GM21360 (cell line): ENCODE measurements at regions not wholly inside any gene's neighbourhood (a gene's known extent, or its start where the extent isn't known, plus 50 kb on each side); places are given as distances from the start of the nearest gene placed in this dataset.

Experiments used
- ATAC-seq: cut with Tn5 transposase; IDR thresholded peaks from one replicate; pipeline ENCODE4 v1.9.1; 2021; ENCODE audit warnings: mild to moderate bottlenecking, moderate library complexity; ENCODE audit not compliant: unreplicated experiment

- no peak for ATAC-seq
Measured at GRCh38 chr5:1669276-1670155, 130.1 kb downstream of the MRPL36 start.

- no peak for ATAC-seq
Measured at GRCh38 chr5:1668141-1668721, 131.4 kb downstream of the MRPL36 start.

- no peak for ATAC-seq
Measured at GRCh38 chr5:1667648-1668140, 131.9 kb downstream of the MRPL36 start.

- ATAC-seq = no peak
Measured at GRCh38 chr5:1666812-1667588, 132.6 kb downstream of the MRPL36 start.

DNA sequence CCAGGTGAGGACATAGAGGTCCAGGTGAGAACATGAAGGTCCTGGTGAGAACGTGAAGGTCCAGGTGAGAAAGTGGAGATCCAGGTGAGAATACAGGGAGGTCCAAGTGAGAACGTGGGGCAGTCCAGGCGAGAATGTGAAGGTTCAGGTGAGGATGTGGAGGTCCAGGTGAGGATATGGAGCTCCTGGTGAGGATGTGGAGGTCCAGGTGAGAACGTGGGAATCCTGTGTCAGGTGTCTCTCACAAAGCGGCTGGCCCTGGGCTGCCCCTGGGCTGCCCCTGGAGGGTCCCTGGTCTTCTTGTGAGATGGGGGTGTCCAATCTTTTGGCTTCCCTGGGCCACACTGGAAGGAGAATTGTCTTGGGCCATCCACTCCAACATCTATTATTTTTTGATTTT, 133.4 kb downstream of the MRPL36 start:
- ATAC-seq = no peak

GRCh38 chr5:1665803-1666202, 133.8 kb downstream of the MRPL36 start:
- ATAC-seq = no peak

GRCh38 chr5:1665231-1665630, 134.4 kb downstream of the MRPL36 start:
- ATAC-seq = no peak

- ATAC-seq = no peak
Measured at GRCh38 chr5:1663186-1663585, 136.5 kb downstream of the MRPL36 start.

- ATAC-seq = no peak
Measured at GRCh38 chr5:1662559-1663085, 137.0 kb downstream of the MRPL36 start.

DNA sequence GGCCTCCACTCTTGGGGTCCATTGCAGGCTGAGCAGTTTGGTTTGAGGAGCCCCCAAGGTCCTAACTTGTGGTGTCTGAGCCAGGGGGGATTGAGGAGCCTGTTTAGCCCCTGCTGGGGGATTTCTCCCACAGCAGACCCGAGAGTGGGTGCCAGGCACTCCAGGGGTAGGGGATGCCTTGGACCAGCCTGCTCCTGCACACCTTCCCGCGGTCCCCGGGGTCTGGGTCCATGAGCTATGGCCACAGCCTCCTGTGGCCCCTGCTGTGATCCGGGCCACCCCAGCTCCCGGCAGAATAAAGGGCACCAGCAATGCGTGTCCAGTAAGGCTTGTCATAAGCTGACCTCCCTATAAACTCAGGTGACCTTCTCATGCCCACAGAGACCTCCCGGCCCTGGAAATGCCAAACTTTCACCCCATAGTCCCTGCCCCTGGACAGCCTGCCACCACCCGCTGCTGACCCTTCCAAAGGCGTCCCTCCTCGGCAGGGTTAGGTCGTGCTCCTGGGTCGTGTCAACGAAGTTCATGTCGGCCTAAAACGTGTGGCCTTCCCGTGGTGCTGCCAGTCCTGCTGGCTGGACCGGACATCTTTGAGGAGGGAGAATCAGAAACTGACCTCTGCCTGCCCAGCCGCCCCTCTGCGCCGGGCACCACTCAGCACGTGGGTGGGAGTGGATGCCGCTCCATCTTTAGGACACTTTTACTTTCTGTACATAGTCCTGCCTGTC, 137.6 kb downstream of the MRPL36 start:
- no peak for ATAC-seq

- no peak for ATAC-seq
Measured at GRCh38 chr5:1661311-1661710, 137.6 kb upstream of the LPCAT1 start.

DNA sequence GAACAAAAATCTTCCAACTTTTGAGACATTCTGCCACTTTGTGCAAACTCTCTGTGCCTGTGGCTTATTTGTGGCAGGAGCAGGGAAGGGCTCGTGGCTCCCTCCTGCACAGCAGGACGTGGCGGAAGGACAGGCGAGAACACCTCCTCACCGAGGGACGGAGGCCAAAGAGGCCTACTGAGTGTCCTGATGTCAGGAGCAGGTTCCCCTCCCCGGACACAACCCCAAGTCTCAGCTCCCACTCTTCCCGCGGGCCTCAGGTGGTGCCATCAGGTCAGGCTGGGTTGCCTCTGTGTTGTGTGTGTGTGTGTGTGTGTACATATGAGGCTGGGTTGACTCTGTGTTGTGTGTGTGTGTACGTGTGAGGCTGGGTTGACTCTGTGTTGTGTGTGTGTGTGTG, 136.8 kb upstream of the LPCAT1 start:
- no peak for ATAC-seq

GRCh38 chr5:1660001-1660400, 136.2 kb upstream of the LPCAT1 start:
- ATAC-seq = no peak

- no peak for ATAC-seq
Measured at GRCh38 chr5:1659100-1659981, 135.6 kb upstream of the LPCAT1 start.

DNA sequence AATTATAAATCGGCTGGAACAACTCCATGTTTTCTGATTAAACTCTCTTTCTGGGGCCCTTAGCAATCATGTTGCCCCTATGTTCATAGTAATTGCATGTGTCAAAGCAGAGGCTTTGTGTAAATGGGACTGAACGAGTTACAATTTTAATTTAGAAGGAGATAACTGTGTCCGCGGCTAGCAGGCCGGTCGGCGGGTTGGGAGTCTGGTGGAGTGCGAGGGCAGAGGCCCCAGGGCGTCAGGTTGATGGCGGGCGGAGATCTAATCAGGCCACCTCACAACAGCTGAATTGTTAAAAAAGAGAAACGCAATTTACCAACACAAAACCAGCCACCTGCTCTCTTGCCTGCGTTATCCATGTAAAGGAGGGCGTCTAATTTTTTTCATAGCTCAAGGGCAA, 134.9 kb upstream of the LPCAT1 start:
- ATAC-seq = no peak

DNA sequence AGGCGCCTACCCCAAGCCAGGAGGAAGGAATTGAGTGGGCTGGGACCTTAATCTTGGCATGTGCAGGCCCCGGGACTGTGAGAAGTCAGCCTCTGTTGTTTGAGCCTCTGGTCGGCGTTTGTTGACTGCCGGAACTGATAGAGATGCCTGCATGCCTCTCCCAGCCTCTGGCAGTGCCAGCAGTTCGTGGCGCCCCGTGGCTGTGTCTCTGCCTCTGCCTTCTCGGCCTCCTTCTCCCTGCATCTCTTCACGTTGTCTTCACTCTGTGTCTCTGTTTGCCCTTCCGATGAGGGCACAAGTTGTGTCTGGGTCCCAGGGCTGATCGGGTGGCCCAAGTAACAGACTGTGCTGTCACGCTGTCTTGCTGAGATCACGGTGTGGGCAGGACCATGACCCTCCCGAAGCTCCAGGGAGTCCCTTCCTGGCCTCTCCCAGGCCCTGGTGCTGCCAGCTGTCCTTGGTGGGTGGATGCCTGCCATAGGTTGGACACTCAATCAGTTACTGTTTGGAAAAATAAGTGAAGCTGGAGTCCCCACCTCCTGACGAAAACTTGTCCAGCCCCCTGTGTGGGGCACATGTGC, 133.5 kb upstream of the LPCAT1 start:
- no peak for ATAC-seq

DNA sequence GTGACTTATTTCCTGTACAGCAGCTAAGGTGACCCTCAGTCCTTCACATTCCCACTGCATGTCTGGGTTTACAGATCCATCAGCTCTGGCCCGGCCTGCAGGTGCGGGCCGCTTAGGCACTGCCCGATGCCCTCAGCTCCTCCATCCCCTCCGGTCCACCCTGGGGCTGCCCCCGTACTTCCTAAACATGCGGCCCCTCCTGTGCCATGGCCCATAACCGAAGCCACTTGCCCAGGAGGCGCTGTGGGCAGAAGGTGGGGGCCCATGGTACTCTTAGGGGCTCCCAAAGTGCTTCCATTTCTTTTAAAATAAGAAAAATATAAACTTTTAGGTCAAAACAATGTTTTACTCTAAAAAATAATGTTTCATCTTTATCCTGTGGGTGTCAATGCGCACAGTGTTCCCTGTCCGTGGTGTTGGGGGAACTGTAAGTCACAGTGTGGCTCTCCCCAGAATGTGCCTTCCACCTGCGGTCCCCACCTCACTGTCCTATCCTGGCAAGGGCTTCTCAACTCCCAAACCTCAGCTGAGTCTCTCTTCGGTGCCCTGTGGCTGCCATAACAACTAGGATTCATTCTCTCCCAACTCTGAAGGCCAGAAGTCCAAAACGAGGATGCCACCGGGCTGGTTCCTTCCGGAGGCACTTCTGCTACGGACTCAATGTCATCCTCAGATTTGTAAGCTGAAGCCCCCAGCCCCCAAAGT, 132.7 kb upstream of the LPCAT1 start:
- ATAC-seq = no peak

- ATAC-seq = no peak
Measured at GRCh38 chr5:1655496-1656270, 131.9 kb upstream of the LPCAT1 start.
